ENCODE measurements at regions not wholly inside any gene's neighbourhood (a gene's known extent, or its start where the extent isn't known, plus 50 kb on each side); places are given as distances from the start of the nearest gene placed in this dataset.

GRCh38 chr7:54183055-54183454 lies 359.1 kb upstream of the VSTM2A start:
- TF ChIP-seq POLR2A (IDR thresholded peaks at IDR 0.05; ENCODE audit: low read length) (no peak), GATA1 (IDR thresholded peaks at IDR 0.05; ENCODE audit: low read depth, low read length) (no peak)
